Activated CD4-positive, alpha-beta T cell treated with anti-CD3 and anti-CD28 coated beads, Interleukin-2, amount 10 ng/mL, durations not matched to agents 24 days and 14 days (primary cell): ENCODE measurements at regions not wholly inside any gene's neighbourhood (a gene's known extent, or its start where the extent isn't known, plus 50 kb on each side); places are given as distances from the start of the nearest gene placed in this dataset.
"Not testable (repeated sequence)": the region's sequence is repeated elsewhere in the genome, so short reads cannot be mapped to it uniquely, and the experiment has no call there.

ENCODE experiments used
- DNase-seq: peaks from one replicate; pipeline ENCODE4 v3.0.0; 2022
- H3K27ac Mint-ChIP-seq: one replicate; pipeline ENCODE4 v1.8.0; 2022; ENCODE audit warnings: mild to moderate bottlenecking, mixed read lengths
- H3K27me3 Mint-ChIP-seq: one replicate; pipeline ENCODE4 v1.8.0; 2022; ENCODE audit warnings: mixed read lengths
- H3K36me3 Mint-ChIP-seq: one replicate; pipeline ENCODE4 v1.8.0; 2022; ENCODE audit warnings: low read depth, mild to moderate bottlenecking, mixed read lengths
- H3K4me1 Mint-ChIP-seq: one replicate; pipeline ENCODE4 v1.8.0; 2021; ENCODE audit warnings: mixed read lengths
- H3K4me3 Mint-ChIP-seq: one replicate; pipeline ENCODE4 v1.8.0; 2022; ENCODE audit warnings: mild to moderate bottlenecking, moderate library complexity, mixed read lengths
- H3K9me3 Mint-ChIP-seq: one replicate; pipeline ENCODE4 v1.8.0; 2021; ENCODE audit warnings: mixed read lengths
- intact Hi-C: fragments of 100-400 bp; cut with micrococcal nuclease; formaldehyde crosslinking; loops from one replicate; pipeline ENCODE4 v1.15.1; 2023

DNA sequence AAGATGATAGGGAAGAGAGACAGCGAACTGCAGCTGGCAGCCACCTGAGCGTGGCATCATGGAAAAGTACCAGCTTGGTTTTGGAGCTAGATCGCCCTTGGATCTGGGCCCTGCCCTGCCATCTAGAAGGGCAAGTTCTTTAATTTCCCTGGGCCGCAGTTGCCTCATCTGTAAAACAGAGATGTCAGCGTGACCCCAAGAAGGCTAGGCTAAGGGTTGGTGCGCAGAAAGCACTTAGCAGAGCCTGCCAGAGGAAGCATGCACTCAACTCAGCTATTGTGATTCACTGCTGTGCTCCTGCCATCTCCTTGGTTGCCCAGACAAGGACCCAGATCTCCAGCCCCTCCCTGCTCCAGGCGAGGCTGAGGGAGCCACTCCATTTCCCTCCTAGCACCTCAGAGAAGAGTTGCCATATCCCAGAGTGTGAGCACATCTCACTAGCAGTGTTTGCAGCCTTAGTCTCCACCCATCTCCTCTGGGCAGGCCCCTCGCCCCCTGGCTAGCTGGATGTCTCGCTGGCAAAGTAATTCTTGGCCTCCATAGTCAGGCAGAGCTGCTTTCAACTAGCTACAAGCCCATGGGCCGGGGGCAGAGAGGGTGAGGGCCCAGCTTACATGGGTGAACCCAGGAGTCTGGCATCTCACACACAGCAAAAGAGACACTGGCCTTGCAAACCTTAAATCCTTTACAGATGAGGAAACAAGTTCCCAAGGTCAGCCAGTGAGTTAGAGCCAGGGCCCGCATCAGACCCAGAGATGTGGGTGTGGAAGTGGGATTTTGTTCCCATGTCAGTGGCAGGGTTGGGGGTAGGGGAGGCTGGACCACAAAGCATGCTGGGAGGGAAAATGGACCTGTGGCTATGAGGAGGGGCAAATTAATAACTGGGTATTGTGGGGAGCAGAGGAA is 280.7 kb upstream of the TLE3 start:
- Mint-ChIP-seq H3K4me3 (no peak overlapping the region), H3K4me1 (no peaks in the 10 kb centered on the region), H3K27ac (no peak overlapping the region), H3K27me3 (peaks cover 31% of the 10 kb centered on the region), H3K9me3 (peaks cover 3% of the 10 kb centered on the region), H3K36me3 (no peaks in the 10 kb centered on the region)
- intact Hi-C loops: no loop called here
- DNase-seq: no peak

- Mint-ChIP-seq H3K4me1 (no peaks in the 10 kb centered on the region), H3K9me3 (peaks cover 3% of the 10 kb centered on the region), H3K4me3 (no peak overlapping the region), H3K36me3 (no peaks in the 10 kb centered on the region), H3K27ac (no peak overlapping the region), H3K27me3 (peaks cover 38% of the 10 kb centered on the region)
- DNase-seq: no peak
- intact Hi-C loops: no loop called here
Observed at GRCh38 chr15:70376929-70377691, 279.4 kb upstream of the TLE3 start.

GRCh38 chr15:70376031-70376928 is 278.6 kb upstream of the TLE3 start:
- no peaks in the 10 kb centered on the region for H3K36me3 Mint-ChIP-seq
- H3K4me3 Mint-ChIP-seq: no peak overlapping the region
- no peaks in the 10 kb centered on the region for H3K4me1 Mint-ChIP-seq
- H3K27ac Mint-ChIP-seq: no peak overlapping the region
- H3K27me3 Mint-ChIP-seq: peaks cover 44% of the 10 kb centered on the region
- no peak for DNase-seq
- intact Hi-C loops: no loop called here
- peaks cover 5% of the 10 kb centered on the region for H3K9me3 Mint-ChIP-seq

- Mint-ChIP-seq H3K36me3 (no peaks in the 10 kb centered on the region), H3K27ac (no peak overlapping the region), H3K4me3 (no peak overlapping the region), H3K9me3 (peaks cover 5% of the 10 kb centered on the region), H3K4me1 (no peaks in the 10 kb centered on the region), H3K27me3 (peaks cover 51% of the 10 kb centered on the region)
- intact Hi-C loops: no loop called here
- no peak for DNase-seq
Observed at GRCh38 chr15:70375586-70375985, 277.9 kb upstream of the TLE3 start.

DNA sequence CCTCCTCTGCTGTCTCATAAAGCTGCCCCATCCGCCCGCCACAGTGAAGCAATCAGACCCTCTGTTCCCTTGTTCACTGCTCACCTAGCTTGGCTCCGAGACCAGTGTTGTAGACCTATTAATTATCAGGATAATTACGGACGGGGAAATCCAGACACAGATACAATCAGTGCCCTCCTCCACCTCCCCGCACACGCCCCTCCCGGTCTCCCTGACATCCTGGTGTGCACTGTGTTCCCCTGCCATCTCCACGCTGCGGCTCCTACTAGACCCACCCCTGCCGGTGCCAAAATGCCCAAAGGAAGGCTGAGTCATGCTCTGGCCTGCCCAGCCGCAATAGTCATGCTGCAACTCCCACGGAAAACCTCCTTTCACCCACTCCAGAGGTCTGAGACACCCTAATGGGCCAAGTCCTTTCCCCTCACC is 277.3 kb upstream of the TLE3 start:
- no peak for DNase-seq
- H3K27me3 Mint-ChIP-seq: peaks cover 56% of the 10 kb centered on the region
- no peaks in the 10 kb centered on the region for H3K4me1 Mint-ChIP-seq
- H3K4me3 Mint-ChIP-seq: no peak overlapping the region
- intact Hi-C loops: no loop called here
- peaks cover 5% of the 10 kb centered on the region for H3K9me3 Mint-ChIP-seq
- no peaks in the 10 kb centered on the region for H3K36me3 Mint-ChIP-seq
- H3K27ac Mint-ChIP-seq: no peak overlapping the region

- Mint-ChIP-seq H3K9me3 (peaks cover 5% of the 10 kb centered on the region), H3K27ac (no peak overlapping the region), H3K4me1 (no peaks in the 10 kb centered on the region), H3K4me3 (no peak overlapping the region), H3K36me3 (no peaks in the 10 kb centered on the region), H3K27me3 (peaks cover 63% of the 10 kb centered on the region)
- no peak for DNase-seq
- intact Hi-C loops: no loop called here
Observed at GRCh38 chr15:70374096-70374495, 276.4 kb upstream of the TLE3 start.

GRCh38 chr15:70373439-70373838 is 275.7 kb upstream of the TLE3 start:
- H3K27ac Mint-ChIP-seq, DNase-seq, intact Hi-C loops, H3K4me3 Mint-ChIP-seq, H3K4me1 Mint-ChIP-seq, H3K9me3 Mint-ChIP-seq, H3K36me3 Mint-ChIP-seq: not testable (repeated sequence)
- peaks cover 65% of the 10 kb centered on the region for H3K27me3 Mint-ChIP-seq

DNA sequence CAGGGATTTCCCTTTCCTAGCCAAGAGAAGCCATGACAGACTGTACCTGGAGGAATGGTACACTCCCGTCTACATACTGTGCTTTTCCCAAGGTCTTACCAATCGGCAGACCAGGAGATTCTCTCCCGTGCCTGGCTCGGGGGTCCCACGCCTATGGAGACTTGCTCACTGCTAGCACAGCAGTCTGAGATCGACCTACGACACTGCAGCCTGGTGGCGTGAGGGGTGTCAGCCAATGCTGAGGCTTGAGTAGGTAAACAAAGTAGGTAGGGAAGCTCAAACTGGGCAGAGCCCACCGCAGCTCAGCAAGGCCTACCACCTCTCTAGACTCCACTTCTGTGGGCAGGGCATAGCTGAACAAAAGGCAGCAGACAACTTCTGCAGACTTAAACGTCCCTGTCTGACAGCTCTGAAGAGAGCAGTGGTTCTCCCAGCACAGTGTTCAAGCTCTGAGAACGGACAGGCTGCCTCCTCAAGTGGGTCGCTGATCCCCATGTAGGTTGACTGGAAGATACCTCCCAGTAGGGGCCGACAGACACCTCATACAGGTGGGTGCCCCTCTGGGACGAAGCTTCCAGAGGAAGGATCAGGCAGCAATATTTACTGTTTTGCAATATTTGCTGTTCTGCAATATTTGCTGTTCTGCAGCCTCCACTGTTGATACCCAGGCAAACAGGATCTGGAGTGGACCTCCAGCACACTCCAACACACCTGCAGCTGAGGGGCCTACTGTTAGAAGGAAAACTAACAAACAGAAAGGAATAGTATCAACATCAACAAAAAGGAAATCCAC is 270.4 kb upstream of the TLE3 start:
- H3K4me1 Mint-ChIP-seq, H3K4me3 Mint-ChIP-seq, H3K36me3 Mint-ChIP-seq, intact Hi-C loops, DNase-seq, H3K9me3 Mint-ChIP-seq, H3K27ac Mint-ChIP-seq: not testable (repeated sequence)
- H3K27me3 Mint-ChIP-seq: peaks cover 68% of the 10 kb centered on the region

DNA sequence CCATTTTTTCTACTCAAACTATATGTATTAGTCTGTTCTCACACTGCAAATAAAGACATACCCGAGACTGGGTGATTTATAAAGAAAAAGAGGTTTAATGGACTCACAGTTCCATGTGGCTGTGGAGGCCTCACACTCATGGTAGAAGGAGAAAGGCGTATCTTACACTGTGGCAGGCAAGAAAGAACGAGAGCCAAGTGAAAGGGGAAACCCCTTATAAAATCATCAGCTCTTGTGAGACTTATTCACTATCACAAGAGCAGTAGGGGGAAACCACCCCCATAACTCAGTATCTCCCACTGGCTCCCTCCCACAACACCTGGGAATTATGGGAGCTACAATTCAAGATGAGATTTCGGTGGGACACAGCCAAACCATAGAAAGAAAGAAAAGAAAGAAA is 266.3 kb upstream of the TLE3 start:
- DNase-seq, H3K36me3 Mint-ChIP-seq, H3K9me3 Mint-ChIP-seq, H3K4me1 Mint-ChIP-seq, H3K27ac Mint-ChIP-seq, intact Hi-C loops, H3K4me3 Mint-ChIP-seq: not testable (repeated sequence)
- peaks cover 44% of the 10 kb centered on the region for H3K27me3 Mint-ChIP-seq

GRCh38 chr15:70362886-70363285 is 265.2 kb upstream of the TLE3 start:
- Mint-ChIP-seq H3K27me3 (peaks cover 35% of the 10 kb centered on the region), H3K27ac (no peak overlapping the region), H3K9me3 (no peaks in the 10 kb centered on the region), H3K4me3 (no peak overlapping the region), H3K4me1 (no peaks in the 10 kb centered on the region), H3K36me3 (no peaks in the 10 kb centered on the region)
- intact Hi-C loops: no loop called here
- DNase-seq: no peak

DNA sequence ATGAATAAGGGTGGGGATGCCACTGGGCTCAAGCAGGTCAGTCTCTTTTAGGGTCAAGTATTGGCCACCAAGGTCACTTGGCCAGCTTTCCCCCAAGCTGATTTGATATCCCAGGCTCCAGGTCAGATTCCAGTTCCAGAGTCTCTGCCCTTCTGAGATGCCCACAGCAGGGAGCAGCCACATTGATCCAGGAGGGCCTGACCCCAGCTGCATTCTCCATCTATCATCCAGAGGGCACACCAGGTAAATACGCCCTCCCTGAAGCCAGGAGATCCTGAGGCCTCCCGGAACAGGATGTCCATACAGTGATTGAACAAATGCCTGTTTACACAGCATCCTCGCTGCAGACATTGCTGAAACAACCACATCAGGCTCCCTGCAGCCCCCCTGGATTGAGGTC is 264.6 kb upstream of the TLE3 start:
- Mint-ChIP-seq H3K9me3 (no peaks in the 10 kb centered on the region), H3K27me3 (peaks cover 34% of the 10 kb centered on the region), H3K4me3 (no peak overlapping the region), H3K27ac (no peak overlapping the region), H3K36me3 (no peaks in the 10 kb centered on the region), H3K4me1 (no peaks in the 10 kb centered on the region)
- intact Hi-C loops: no loop called here
- no peak for DNase-seq

DNA sequence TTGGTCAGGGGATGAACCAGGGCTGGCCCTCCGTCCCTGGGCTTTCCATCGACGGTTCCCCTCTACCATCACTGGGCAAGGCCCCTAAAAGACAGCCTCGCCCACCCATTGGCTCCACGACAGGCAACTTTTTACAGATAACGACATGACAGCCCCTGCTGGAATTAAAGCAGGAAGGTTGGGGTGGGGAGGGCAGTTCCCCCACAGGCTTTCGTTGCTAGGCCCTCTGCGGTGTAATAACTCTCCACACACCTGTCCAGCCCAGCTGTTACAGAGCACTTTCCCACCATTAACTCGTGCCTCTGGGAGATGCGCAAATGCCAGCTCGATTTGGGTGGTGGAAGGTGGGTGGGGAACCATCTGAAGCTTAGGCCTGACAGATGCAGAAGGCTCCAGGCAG is 264.2 kb upstream of the TLE3 start:
- no peak for DNase-seq

GRCh38 chr15:70361106-70361505 is 263.4 kb upstream of the TLE3 start:
- H3K4me3 Mint-ChIP-seq: no peak overlapping the region
- H3K4me1 Mint-ChIP-seq: no peaks in the 10 kb centered on the region
- peaks cover 25% of the 10 kb centered on the region for H3K27me3 Mint-ChIP-seq

More for the DNA sequence above, 264.2 kb upstream of the TLE3 start:
- Mint-ChIP-seq H3K9me3 (no peaks in the 10 kb centered on the region), H3K36me3 (no peaks in the 10 kb centered on the region), H3K27ac (no peak overlapping the region), H3K4me1 (no peaks in the 10 kb centered on the region), H3K4me3 (no peak overlapping the region), H3K27me3 (peaks cover 32% of the 10 kb centered on the region)
- intact Hi-C loops: no loop called here

More at GRCh38 chr15:70361106-70361505, 263.4 kb upstream of the TLE3 start:
- Mint-ChIP-seq H3K36me3 (no peaks in the 10 kb centered on the region), H3K9me3 (no peaks in the 10 kb centered on the region), H3K27ac (no peak overlapping the region)
- intact Hi-C loops: no loop called here
- no peak for DNase-seq
